H1 (cell line): ENCODE measurements at regions not wholly inside any gene's neighbourhood (a gene's known extent, or its start where the extent isn't known, plus 50 kb on each side); places are given as distances from the start of the nearest gene placed in this dataset.

ENCODE experiments used
- CTCF ChIA-PET: fragments of 300-600 bp; sonication (Branson Sonifier 250); formaldehyde crosslinking; loops from one replicate; lab custom pipeline; 2021; ENCODE audit not compliant: partially characterized antibody; lab: Charles Lee
- POLR2A ChIA-PET: fragments of 300-600 bp; sonication (Branson Sonifier 250); formaldehyde crosslinking; loops from one replicate; lab custom pipeline; 2021; ENCODE audit warnings: inconsistent platforms; ENCODE audit not compliant: partially characterized antibody; lab: Charles Lee
- DNase-seq, 2 experiments: peaks; one replicate each; pipeline versions ENCODE4 v3.0.0 to v3.0.0-alpha.2; 2010 to 2022; ENCODE audit warnings: low spot score in 2 of 2, low read depth in 1 of 2, mixed read lengths in 1 of 2
- FAIRE-seq: peaks from 2 replicates; lab custom pipeline; 2011; peaks lifted over from hg19 to GRCh38; lab: Jason Lieb, UNC
- H2AFZ ChIP-seq: 2 replicates; pipeline ENCODE4 v1.8.1; 2012; ENCODE audit warnings: low read length, inconsistent platforms
- H2AK5ac ChIP-seq: 2 replicates; pipeline ENCODE4 v1.6.1; 2013; ENCODE audit warnings: low read depth, low read length
- H2BK120ac ChIP-seq: replicated peaks from 2 replicates; pipeline ENCODE3; 2013; ENCODE audit warnings: low read depth, low read length, inconsistent platforms
- H2BK12ac ChIP-seq: 2 replicates; pipeline ENCODE4 v1.6.1; 2013; ENCODE audit warnings: low read depth, low read length
- H2BK15ac ChIP-seq: 2 replicates; pipeline ENCODE4 v1.6.1; 2013; ENCODE audit warnings: low read length
- H2BK20ac ChIP-seq: 2 replicates; pipeline ENCODE4 v1.6.1; 2013; ENCODE audit warnings: low read length
- H2BK5ac ChIP-seq: 2 replicates; pipeline ENCODE4 v1.6.1; 2013; ENCODE audit warnings: low read depth, low read length
- H3K14ac ChIP-seq: 2 replicates; pipeline ENCODE4 v1.6.1; 2013; ENCODE audit warnings: inconsistent platforms; ENCODE audit not compliant: insufficient read length
- H3K18ac ChIP-seq: 2 replicates; pipeline ENCODE4 v1.6.1; 2013; ENCODE audit warnings: low read length; ENCODE audit errors: extremely low read depth
- H3K23ac ChIP-seq: 2 replicates; pipeline ENCODE4 v1.6.1; 2013; ENCODE audit warnings: inconsistent platforms; ENCODE audit not compliant: insufficient read length
- H3K23me2 ChIP-seq: 2 replicates; pipeline ENCODE4 v1.6.1; 2013; ENCODE audit warnings: low read depth, low read length
- H3K27ac ChIP-seq: 2 replicates; pipeline ENCODE4 v1.6.1; 2011; ENCODE audit warnings: low read depth, low read length, inconsistent platforms
- H3K27me3 ChIP-seq, 4 experiments: replicated peaks in 1 of 4; 1 replicate in 1 of 4; 2 replicates in 3 of 4; pipeline versions ENCODE4 v1.6.1 to v1.8.1; 2011 to 2013; ENCODE audit warnings: low read length in 3 of 4, mild to moderate bottlenecking in 3 of 4, inconsistent platforms in 2 of 4, mixed read lengths in 2 of 4, moderate library complexity in 1 of 4; ENCODE audit not compliant: control insufficient read depth in 3 of 4, insufficient read depth in 3 of 4; ENCODE audit errors: extremely low read depth in 1 of 4
- H3K36me3 ChIP-seq, 4 experiments: 2 replicates each; pipeline versions ENCODE4 v1.6.1 to v1.8.1; 2011 to 2013; ENCODE audit warnings: mild to moderate bottlenecking in 4 of 4, low read length in 3 of 4, moderate library complexity in 2 of 4, control low read depth in 1 of 4, inconsistent platforms in 1 of 4; ENCODE audit not compliant: insufficient read depth in 4 of 4, control insufficient read depth in 2 of 4
- H3K4ac ChIP-seq: replicated peaks from 2 replicates; pipeline ENCODE3; 2013; ENCODE audit warnings: low read length, low read depth, mixed read lengths, inconsistent platforms; ENCODE audit not compliant: insufficient read length
- H3K4me1 ChIP-seq, 4 experiments: replicated peaks in 1 of 4; 1 replicate in 1 of 4; 2 replicates in 3 of 4; pipeline versions ENCODE4 v1.6.1 to v1.8.1; 2011 to 2013; ENCODE audit warnings: low read length in 3 of 4, inconsistent platforms in 2 of 4, mixed read lengths in 1 of 4; ENCODE audit not compliant: insufficient read depth in 4 of 4, control insufficient read depth in 3 of 4
- H3K4me2 ChIP-seq, 2 experiments: 2 replicates each; pipeline versions ENCODE4 v1.6.1 to v1.8.1; 2011 to 2013; ENCODE audit warnings: low read depth in 2 of 2, low read length in 2 of 2, control low read depth in 1 of 2, inconsistent platforms in 1 of 2, mild to moderate bottlenecking in 1 of 2; ENCODE audit not compliant: insufficient read depth in 1 of 2
- H3K4me3 ChIP-seq, 4 experiments: fragments of 200-600, 300-600 bp in 1 of 4; sonication (generic), shearing (Covaris generic), sonication (Bioruptor Twin) in 1 of 4; 2 replicates each; pipeline versions ENCODE4 v1.5.1 to v1.8.1; 2011 to 2016; ENCODE audit warnings: low read length in 4 of 4, low read depth in 3 of 4, control low read depth in 2 of 4, inconsistent platforms in 2 of 4, mild to moderate bottlenecking in 2 of 4, mixed read lengths in 1 of 4, moderate library complexity in 1 of 4; ENCODE audit not compliant: insufficient read depth in 2 of 4; ENCODE audit errors: extremely low read depth in 1 of 4
- H3K56ac ChIP-seq: replicated peaks from 2 replicates; pipeline ENCODE3; 2013; ENCODE audit warnings: low read depth, mild to moderate bottlenecking, mixed read lengths, low read length, inconsistent platforms; ENCODE audit not compliant: insufficient read length
- H3K79me1 ChIP-seq: 2 replicates; pipeline ENCODE4 v1.6.1; 2013; ENCODE audit warnings: low read depth, low read length, control low read depth
- H3K79me2 ChIP-seq, 2 experiments: 2 replicates each; pipeline versions ENCODE4 v1.6.1 to v1.8.1; 2012 to 2013; ENCODE audit warnings: low read length in 2 of 2, mild to moderate bottlenecking in 2 of 2, inconsistent platforms in 1 of 2; ENCODE audit not compliant: insufficient read depth in 2 of 2, control insufficient read depth in 1 of 2
- H3K9ac ChIP-seq, 4 experiments: replicated peaks in 1 of 4; 1 replicate in 1 of 4; 2 replicates in 3 of 4; pipeline versions ENCODE4 v1.6.1 to v1.8.1; 2011 to 2013; ENCODE audit warnings: low read depth in 3 of 4, low read length in 3 of 4, control low read depth in 2 of 4, mild to moderate bottlenecking in 2 of 4, moderate library complexity in 2 of 4, inconsistent platforms in 1 of 4; ENCODE audit errors: extremely low read depth in 1 of 4
- H3K9me3 ChIP-seq, 2 experiments: 2 replicates each; pipeline versions ENCODE4 v1.6.1 to v1.8.1; 2012 to 2013; ENCODE audit warnings: mild to moderate bottlenecking in 2 of 2, moderate library complexity in 2 of 2, control low read depth in 1 of 2, inconsistent platforms in 1 of 2, low read depth in 1 of 2, low read length in 1 of 2, mixed read lengths in 1 of 2; ENCODE audit not compliant: insufficient read depth in 2 of 2
- H4K20me1 ChIP-seq, 2 experiments: replicated peaks in 1 of 2; 2 replicates each; pipeline versions ENCODE3 to v1.8.1; 2011 to 2013; ENCODE audit warnings: inconsistent platforms in 2 of 2, low read length in 2 of 2, mild to moderate bottlenecking in 1 of 2; ENCODE audit not compliant: insufficient read depth in 2 of 2, control insufficient read depth in 1 of 2
- H4K5ac ChIP-seq: 2 replicates; pipeline ENCODE4 v1.6.1; 2013; ENCODE audit warnings: low read length, low read depth, mixed read lengths, inconsistent platforms; ENCODE audit not compliant: insufficient read length
- H4K8ac ChIP-seq: 2 replicates; pipeline ENCODE4 v1.8.0; 2013; ENCODE audit warnings: mild to moderate bottlenecking, moderate library complexity, low read length, inconsistent platforms; ENCODE audit not compliant: insufficient read depth; ENCODE audit errors: extremely low read depth
- H4K91ac ChIP-seq: replicated peaks from 2 replicates; pipeline ENCODE3; 2013; ENCODE audit warnings: low read length, mixed read lengths, inconsistent platforms; ENCODE audit not compliant: insufficient read length
- NRF1 ChIP-seq: IDR thresholded peaks from 2 replicates; pipeline ENCODE4 v1.6.1; 2011; ENCODE audit warnings: mild to moderate bottlenecking, low read depth, low read length, improper control_type of control experiment
- RBBP5 ChIP-seq: IDR thresholded peaks from 2 replicates; pipeline ENCODE4 v1.7.1; 2012; ENCODE audit warnings: low read depth, mild to moderate bottlenecking, inconsistent platforms, low read length, moderate library complexity, borderline replicate concordance
- RXRA ChIP-seq: IDR thresholded peaks from 2 replicates; pipeline ENCODE4 v1.6.1; 2011; ENCODE audit warnings: low read depth, mild to moderate bottlenecking, low read length, moderate library complexity; ENCODE audit not compliant: insufficient read depth
- TAF1 ChIP-seq: IDR thresholded peaks from 2 replicates; pipeline ENCODE4 v1.6.1; 2011; ENCODE audit warnings: mild to moderate bottlenecking, low read depth, low read length
- TEAD4 ChIP-seq: IDR thresholded peaks from 2 replicates; pipeline ENCODE4 v1.6.1; 2012; ENCODE audit warnings: low read depth, low read length, inconsistent platforms, mixed read lengths
- WGBS, 2 experiments: shearing (Covaris generic) in 1 of 2; methylation state at CpG; one replicate each; pipeline versions ENCODE4 v1.1.6 to v1.1.7; 2013 to 2015; ENCODE audit warnings: low lambda C conversion rate in 2 of 2, mixed read lengths in 2 of 2, inconsistent platforms in 1 of 2, low coverage in 1 of 2, missing lambda C conversion rate in 1 of 2; ENCODE audit not compliant: insufficient replicate concordance in 2 of 2, insufficient coverage in 1 of 2, insufficient read length in 1 of 2; ENCODE audit errors: extremely low coverage in 1 of 2, missing lambda C conversion rate in 1 of 2; 5-methylcytosine and 5-hydroxymethylcytosine counted together

DNA sequence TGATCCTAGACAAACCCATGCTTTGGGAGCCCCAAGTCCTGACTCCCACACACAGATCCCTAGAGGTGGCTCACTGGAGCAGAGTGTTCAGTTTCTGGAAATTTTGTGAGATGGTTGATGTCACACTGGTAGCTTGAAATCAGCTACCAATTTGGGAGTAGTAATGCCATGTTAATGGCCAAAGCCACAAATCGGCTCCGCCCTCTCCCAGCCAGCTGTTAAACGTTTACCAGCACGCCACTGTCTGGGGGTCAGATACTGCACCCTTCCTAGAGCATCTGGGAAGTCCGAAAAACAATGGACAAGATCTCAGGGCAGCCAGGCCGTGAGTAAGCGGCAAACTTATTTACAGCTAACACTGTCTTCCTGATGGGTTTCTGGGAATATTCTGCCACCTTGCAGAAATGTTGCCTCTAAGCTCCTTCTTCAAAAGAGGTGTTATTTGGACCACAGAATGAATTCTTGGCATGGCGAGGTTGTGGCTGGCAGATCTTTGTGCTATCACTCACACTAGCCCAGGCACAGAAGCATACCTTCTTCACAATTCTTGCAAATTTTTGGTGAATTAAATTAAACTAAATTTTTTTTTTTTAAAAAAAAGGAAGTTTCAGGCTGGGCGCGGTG is 60.2 kb upstream of the FZD7 start:
- Histone ChIP-seq H3K27ac (peak overlapping the region; percentile 77), H2BK15ac (no peak overlapping the region; the same call in 1 of the 2 replicates)
- TF ChIP-seq RXRA (no peak), TEAD4 (no peak), TAF1 (no peak), NRF1 (no peak), RBBP5 (no peak)

More for the DNA sequence above, 60.2 kb upstream of the FZD7 start:
- H3K4me3 ChIP-seq, result peak overlapping the region in 2 of 4 experiments; percentile 11 to 26; a peak in 2 of 8 replicates
- CTCF ChIA-PET, result interaction anchor here (0.5 to 2.1 kb wide), 17 partner anchors 8 to 204 kb away, joined by 3 to 7 read pairs (median 4); no protein-coding TSS in a partner anchor
- DNase-seq, result no peak
- peak overlapping the region; percentile 93 for H3K4ac ChIP-seq
- peak overlapping the region; percentile 69 for H2AK5ac ChIP-seq
- no peak overlapping the region for H3K14ac ChIP-seq
- no peak overlapping the region for H4K8ac ChIP-seq
- FAIRE-seq, result no peak
- peak overlapping the region; percentile 65 to 76 for H3K4me2 ChIP-seq
- H4K91ac ChIP-seq, result peak overlapping the region; percentile 98
- peak overlapping the region; percentile 98 for H2BK120ac ChIP-seq
- 74% methylated on average over 10 of the region's 10 CpGs; no CpG with 5 or more reads in 1 of the 2 experiments for WGBS, 2 experiments
- H2BK20ac ChIP-seq, result peak overlapping the region; percentile 99
- peak overlapping the region; percentile 96 for H2BK5ac ChIP-seq
- peaks cover 12% of the 10 kb centered on the region for H3K23me2 ChIP-seq
- H3K23ac ChIP-seq, result no peak overlapping the region
- peaks cover 22 to 44% (median 35%) of the 10 kb centered on the region in 4 experiments for H3K4me1 ChIP-seq
- peak overlapping the region; percentile 82 for H3K56ac ChIP-seq
- no peaks in the 10 kb centered on the region for H3K27me3 ChIP-seq
- no peaks in the 10 kb centered on the region for H3K9me3 ChIP-seq
- no peaks in the 10 kb centered on the region for H4K20me1 ChIP-seq
- peak overlapping the region; percentile 85 for H4K5ac ChIP-seq
- H3K36me3 ChIP-seq, result peaks cover 0 to 30% (median 0%) of the 10 kb centered on the region in 4 experiments; a peak in 3 of 8 replicates
- peak overlapping the region; percentile 88 for H2BK12ac ChIP-seq
- H3K18ac ChIP-seq, result peak overlapping the region; percentile 100
- peak overlapping the region in 2 of 4 experiments; percentile 46 to 55; a peak in 4 of 7 replicates for H3K9ac ChIP-seq
- peaks cover 11 to 38% of the 10 kb centered on the region in 2 experiments for H3K79me2 ChIP-seq
- POLR2A ChIA-PET, result interaction anchor here (0.7 to 12.1 kb wide), 23 partner anchors 8 to 192 kb away, joined by 3 to 186 read pairs (median 4); partner anchors contain the start of gene ALS2
- H2AFZ ChIP-seq, result no peak overlapping the region
- peaks cover 12% of the 10 kb centered on the region for H3K79me1 ChIP-seq
